ENCODE measurements at regions not wholly inside any gene's neighbourhood (a gene's known extent, or its start where the extent isn't known, plus 50 kb on each side); places are given as distances from the start of the nearest gene placed in this dataset.
"Not testable (repeated sequence)": the region's sequence is repeated elsewhere in the genome, so short reads cannot be mapped to it uniquely, and the experiment has no call there.

DNA sequence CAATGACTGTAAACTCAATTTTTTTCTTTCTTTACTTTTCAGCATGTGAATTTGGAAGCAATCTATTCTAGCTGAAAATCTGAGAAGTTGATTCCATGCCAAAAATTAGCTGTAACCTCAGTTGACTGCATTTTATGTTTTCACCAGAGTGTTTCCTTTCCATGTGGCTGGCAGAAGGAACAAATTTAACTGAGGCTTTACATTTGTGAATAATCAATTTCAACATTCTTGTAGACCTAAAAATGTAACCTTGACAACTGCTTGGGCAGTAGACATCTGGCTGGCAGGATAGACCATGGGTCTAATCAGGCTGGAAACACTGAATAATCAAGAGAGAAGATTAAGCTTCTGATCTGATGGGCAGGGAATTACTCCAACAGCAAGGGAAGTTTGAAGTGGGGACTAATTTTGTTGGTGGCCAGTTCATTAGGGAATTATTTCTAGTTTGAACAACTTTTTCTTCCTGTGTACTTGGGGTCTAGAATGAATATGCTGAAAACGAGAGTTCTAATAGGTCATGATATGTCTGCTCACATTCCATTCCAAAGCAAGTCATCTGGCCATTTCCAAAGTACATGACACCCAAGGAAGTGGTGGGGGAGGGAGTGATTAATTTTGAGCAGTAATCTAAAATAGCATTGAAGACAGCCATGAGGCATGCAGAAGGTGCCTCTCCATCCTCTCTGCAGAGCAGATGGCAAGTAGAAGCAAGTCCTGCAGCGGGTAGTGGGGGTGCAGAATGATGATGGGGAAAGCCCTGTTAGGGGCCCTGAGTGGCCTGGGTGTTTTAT is 68.2 kb downstream of the ATP23 start:
- H3K27me3 ChIP-seq (replicated peaks in 2 of 5; ENCODE audit: control insufficient read depth in 4 of 5, insufficient read depth in 5 of 5, low read length in 4 of 5) = no peaks in the 10 kb centered on the region
- ChIA-PET CTCF (no interaction called here), POLR2A (no interaction called here)
- no peaks in the 10 kb centered on the region for H3K36me3 ChIP-seq (ENCODE audit: control insufficient read depth in 4 of 4, insufficient read depth in 4 of 4, low read length in 3 of 4)
- peaks cover 0 to 4% (median 0%) of the 10 kb centered on the region in 5 experiments for H3K9me3 ChIP-seq (ENCODE audit: control extremely low read depth in 1 of 5, control insufficient read depth in 4 of 5, insufficient read depth in 2 of 5, low read depth in 1 of 5, low read length in 4 of 5)
- no peak overlapping the region for H3K4me3 ChIP-seq (ENCODE audit: control insufficient read depth in 1 of 7, extremely low read depth in 1 of 7, insufficient read depth in 4 of 7, low read depth in 2 of 7, low read length in 6 of 7)
- WGBS (ENCODE audit: insufficient coverage) = 100% methylated on average over 1 of the region's 2 CpGs
- no peak for DNase-seq
- no peaks in the 10 kb centered on the region for H3K4me1 ChIP-seq (ENCODE audit: control extremely low read depth in 1 of 4, control insufficient read depth in 4 of 4, insufficient read depth in 4 of 4, low read length in 3 of 4)
- H3K27ac ChIP-seq (ENCODE audit: insufficient read depth in 1 of 2, low read depth in 1 of 2, low read length in 2 of 2, poor library complexity in 1 of 2, severe bottlenecking in 2 of 2) = no peak overlapping the region

DNA sequence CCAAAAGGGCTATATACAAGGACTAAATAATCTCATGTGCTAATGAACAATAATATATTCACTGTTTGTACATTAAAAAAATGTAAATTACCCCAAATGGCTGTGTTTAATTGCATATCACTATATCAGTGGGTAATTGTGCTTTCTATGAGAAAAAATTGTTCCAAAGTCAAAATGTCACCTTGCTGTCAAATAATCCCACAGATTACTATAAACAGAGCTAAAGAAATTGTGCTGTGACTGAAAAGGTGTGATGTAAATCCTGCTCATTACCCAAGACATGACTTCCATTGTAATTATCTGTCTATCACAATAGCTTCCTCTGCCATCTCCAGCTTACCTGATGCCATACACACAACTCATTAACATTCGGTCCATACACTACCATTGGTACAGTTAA is 70.3 kb downstream of the ATP23 start:
- no peak for DNase-seq
- peaks cover 0 to 4% (median 0%) of the 10 kb centered on the region in 5 experiments for H3K9me3 ChIP-seq (ENCODE audit: control extremely low read depth in 1 of 5, control insufficient read depth in 4 of 5, insufficient read depth in 2 of 5, low read depth in 1 of 5, low read length in 4 of 5)
- ChIA-PET CTCF (no interaction called here), POLR2A (no interaction called here)
- no peaks in the 10 kb centered on the region for H3K36me3 ChIP-seq (ENCODE audit: control insufficient read depth in 4 of 4, insufficient read depth in 4 of 4, low read length in 3 of 4)
- H3K27ac ChIP-seq (ENCODE audit: insufficient read depth in 1 of 2, low read depth in 1 of 2, low read length in 2 of 2, poor library complexity in 1 of 2, severe bottlenecking in 2 of 2) = no peak overlapping the region
- no peak overlapping the region for H3K4me3 ChIP-seq (ENCODE audit: control insufficient read depth in 1 of 7, extremely low read depth in 1 of 7, insufficient read depth in 4 of 7, low read depth in 2 of 7, low read length in 6 of 7)
- no peaks in the 10 kb centered on the region for H3K4me1 ChIP-seq (ENCODE audit: control extremely low read depth in 1 of 4, control insufficient read depth in 4 of 4, insufficient read depth in 4 of 4, low read length in 3 of 4)
- WGBS (ENCODE audit: insufficient coverage) = no CpG with 5 or more reads among the region's 1 CpG
- no peaks in the 10 kb centered on the region for H3K27me3 ChIP-seq (replicated peaks in 2 of 5; ENCODE audit: control insufficient read depth in 4 of 5, insufficient read depth in 5 of 5, low read length in 4 of 5)

DNA sequence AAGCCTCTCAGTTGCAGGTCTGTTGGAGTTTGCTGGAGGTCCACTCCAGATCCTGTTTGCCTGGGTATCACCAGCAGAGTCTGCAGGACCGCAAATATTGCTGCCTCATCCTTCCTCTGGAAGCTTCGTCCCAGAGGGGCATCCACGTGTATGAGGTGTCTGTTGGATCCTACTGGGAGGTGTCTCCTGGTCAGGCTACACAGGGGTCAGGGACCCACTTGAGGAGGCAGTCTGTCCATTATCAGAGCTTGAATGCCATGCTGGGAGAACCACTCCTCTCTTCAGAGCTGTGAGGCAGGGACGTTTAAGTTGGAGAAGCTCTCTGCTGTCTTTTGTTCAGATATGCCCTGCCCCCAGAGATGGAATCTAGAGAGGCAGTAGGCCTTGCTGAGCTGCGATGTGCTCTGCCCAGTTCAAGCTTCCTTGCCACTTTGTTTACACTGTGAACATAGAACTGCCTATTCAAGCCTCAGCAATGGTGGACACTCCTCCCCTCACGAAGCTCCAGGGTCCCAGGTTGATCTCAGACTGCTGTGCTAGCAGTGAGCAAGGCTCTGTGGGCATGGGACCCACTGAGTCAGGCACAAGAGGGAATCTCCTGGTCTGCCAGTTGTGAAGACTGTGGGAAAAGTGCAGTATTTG is 81.1 kb downstream of the ATP23 start:
- H3K36me3 ChIP-seq (ENCODE audit: control insufficient read depth in 4 of 4, insufficient read depth in 4 of 4, low read length in 3 of 4); H3K4me3 ChIP-seq (ENCODE audit: control insufficient read depth in 1 of 7, extremely low read depth in 1 of 7, insufficient read depth in 4 of 7, low read depth in 2 of 7, low read length in 6 of 7); POLR2A ChIA-PET; H3K4me1 ChIP-seq (ENCODE audit: control extremely low read depth in 1 of 4, control insufficient read depth in 4 of 4, insufficient read depth in 4 of 4, low read length in 3 of 4); DNase-seq; H3K27ac ChIP-seq (ENCODE audit: insufficient read depth in 1 of 2, low read depth in 1 of 2, low read length in 2 of 2, poor library complexity in 1 of 2, severe bottlenecking in 2 of 2); CTCF ChIA-PET; H3K27me3 ChIP-seq (replicated peaks in 2 of 5; ENCODE audit: control insufficient read depth in 4 of 5, insufficient read depth in 5 of 5, low read length in 4 of 5): not testable (repeated sequence)
- peaks cover 0 to 13% (median 2%) of the 10 kb centered on the region in 5 experiments for H3K9me3 ChIP-seq (ENCODE audit: control extremely low read depth in 1 of 5, control insufficient read depth in 4 of 5, insufficient read depth in 2 of 5, low read depth in 1 of 5, low read length in 4 of 5)
- whole genome bisulfite sequencing (ENCODE audit: insufficient coverage) = 92% methylated on average over 5 of the region's 6 CpGs

DNA sequence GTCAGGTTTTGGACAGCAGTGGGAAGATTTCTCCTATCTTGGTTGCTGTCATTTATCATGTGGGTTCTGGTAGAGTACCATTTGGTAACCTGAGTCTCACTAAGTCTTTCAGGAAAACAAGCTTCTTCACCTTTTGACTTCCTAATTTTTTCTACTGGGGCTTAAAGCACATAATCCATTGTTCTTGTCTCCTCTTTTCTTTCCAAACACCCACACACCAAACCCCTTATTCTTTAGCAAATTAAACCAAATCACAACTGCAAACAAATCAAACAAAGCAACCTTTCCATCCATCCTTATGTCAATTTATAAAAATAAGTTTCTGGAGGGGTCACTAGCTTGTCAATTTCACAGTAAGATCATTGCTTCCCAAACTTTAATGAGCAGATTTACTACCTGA is 84.1 kb downstream of the ATP23 start:
- H3K27ac ChIP-seq (ENCODE audit: insufficient read depth in 1 of 2, low read depth in 1 of 2, low read length in 2 of 2, poor library complexity in 1 of 2, severe bottlenecking in 2 of 2) = no peak overlapping the region
- no peak for DNase-seq
- no peaks in the 10 kb centered on the region for H3K36me3 ChIP-seq (ENCODE audit: control insufficient read depth in 4 of 4, insufficient read depth in 4 of 4, low read length in 3 of 4)
- no peaks in the 10 kb centered on the region for H3K4me1 ChIP-seq (ENCODE audit: control extremely low read depth in 1 of 4, control insufficient read depth in 4 of 4, insufficient read depth in 4 of 4, low read length in 3 of 4)
- H3K9me3 ChIP-seq (ENCODE audit: control extremely low read depth in 1 of 5, control insufficient read depth in 4 of 5, insufficient read depth in 2 of 5, low read depth in 1 of 5, low read length in 4 of 5) = peaks cover 0 to 8% (median 2%) of the 10 kb centered on the region in 5 experiments
- no peak overlapping the region for H3K4me3 ChIP-seq (ENCODE audit: control insufficient read depth in 1 of 7, extremely low read depth in 1 of 7, insufficient read depth in 4 of 7, low read depth in 2 of 7, low read length in 6 of 7)
- CTCF ChIA-PET = no interaction called here
- no peaks in the 10 kb centered on the region for H3K27me3 ChIP-seq (replicated peaks in 2 of 5; ENCODE audit: control insufficient read depth in 4 of 5, insufficient read depth in 5 of 5, low read length in 4 of 5)
- POLR2A ChIA-PET = no interaction called here

DNA sequence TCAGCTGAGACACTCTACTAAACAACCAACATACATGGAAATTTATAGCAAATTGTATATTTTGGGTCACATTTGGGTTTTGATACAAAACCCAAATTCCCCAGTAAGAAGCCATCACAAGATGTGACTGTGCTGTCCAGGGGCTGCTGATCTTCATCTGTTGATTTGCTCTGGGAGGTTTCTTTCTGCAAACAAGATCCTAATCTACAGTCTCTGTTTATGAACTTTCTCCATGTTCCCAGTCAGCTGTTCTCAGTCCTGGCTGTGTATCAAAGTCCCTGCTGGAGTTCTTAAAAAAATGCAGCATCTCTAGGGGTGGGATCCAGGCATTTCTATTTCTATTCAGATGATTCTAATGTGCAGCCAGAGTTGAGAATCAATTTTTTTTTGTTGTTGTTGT is 85.1 kb downstream of the ATP23 start:
- Histone ChIP-seq H3K27ac (ENCODE audit: insufficient read depth in 1 of 2, low read depth in 1 of 2, low read length in 2 of 2, poor library complexity in 1 of 2, severe bottlenecking in 2 of 2) (no peak overlapping the region), H3K4me1 (ENCODE audit: control extremely low read depth in 1 of 4, control insufficient read depth in 4 of 4, insufficient read depth in 4 of 4, low read length in 3 of 4) (no peaks in the 10 kb centered on the region), H3K27me3 (replicated peaks in 2 of 5; ENCODE audit: control insufficient read depth in 4 of 5, insufficient read depth in 5 of 5, low read length in 4 of 5) (no peaks in the 10 kb centered on the region), H3K36me3 (ENCODE audit: control insufficient read depth in 4 of 4, insufficient read depth in 4 of 4, low read length in 3 of 4) (no peaks in the 10 kb centered on the region), H3K4me3 (ENCODE audit: control insufficient read depth in 1 of 7, extremely low read depth in 1 of 7, insufficient read depth in 4 of 7, low read depth in 2 of 7, low read length in 6 of 7) (no peak overlapping the region), H3K9me3 (ENCODE audit: control extremely low read depth in 1 of 5, control insufficient read depth in 4 of 5, insufficient read depth in 2 of 5, low read depth in 1 of 5, low read length in 4 of 5) (peaks cover 0 to 9% (median 2%) of the 10 kb centered on the region in 5 experiments)
- DNase-seq = no peak
- ChIA-PET POLR2A (no interaction called here), CTCF (interaction anchor here (0.7 kb wide), 1 partner anchor 32 kb away, joined by 3 read pairs; no protein-coding TSS in a partner anchor)

DNA sequence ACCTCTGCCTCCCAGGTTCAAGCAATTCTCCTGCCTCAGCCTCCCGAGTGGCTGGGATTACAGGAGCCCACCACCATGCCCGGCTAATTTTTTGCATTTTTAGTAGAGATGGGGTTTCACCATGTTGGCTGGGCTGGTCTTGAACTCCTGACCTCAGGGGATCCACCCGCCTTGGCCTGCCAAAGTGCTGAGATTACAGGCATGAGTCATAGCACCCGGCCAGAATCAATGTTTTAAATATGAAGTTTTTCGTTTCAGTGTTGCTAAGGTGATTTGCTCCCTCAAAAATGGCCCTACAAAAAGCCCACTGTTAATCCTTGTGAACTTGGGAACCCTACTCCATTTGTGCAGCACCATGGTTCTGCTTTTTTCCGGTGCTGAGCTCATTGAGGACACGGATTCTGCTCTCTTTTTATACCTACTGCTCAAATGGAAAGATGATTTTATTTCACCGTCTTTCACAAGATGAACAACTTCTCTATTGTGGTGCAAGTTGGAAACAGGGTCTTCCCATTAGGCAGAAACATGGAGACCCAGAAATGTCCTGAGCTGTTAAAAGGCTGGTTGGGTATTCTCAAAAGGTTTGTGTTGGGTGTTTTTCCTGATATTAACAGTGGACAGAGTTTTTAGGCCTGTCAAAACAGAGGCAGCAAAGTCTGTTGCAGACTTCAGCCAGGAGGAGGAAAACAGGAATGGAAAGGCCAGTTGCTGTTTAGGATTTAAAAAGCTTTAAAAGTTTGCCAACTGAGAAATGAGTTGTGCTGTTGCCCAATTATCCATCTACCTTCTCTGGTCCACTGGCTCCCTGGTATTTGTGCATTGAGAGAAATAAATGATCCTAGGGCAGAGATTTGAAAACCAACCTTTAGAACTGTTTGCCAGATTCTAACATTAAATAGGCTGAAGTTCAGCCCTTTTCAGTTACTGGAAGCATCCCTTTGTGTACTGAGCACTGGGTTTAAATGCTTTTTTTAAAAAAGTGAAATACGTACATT is 85.8 kb downstream of the ATP23 start:
- no peak for DNase-seq
- Histone ChIP-seq H3K4me1 (ENCODE audit: control extremely low read depth in 1 of 4, control insufficient read depth in 4 of 4, insufficient read depth in 4 of 4, low read length in 3 of 4) (no peaks in the 10 kb centered on the region), H3K27me3 (replicated peaks in 2 of 5; ENCODE audit: control insufficient read depth in 4 of 5, insufficient read depth in 5 of 5, low read length in 4 of 5) (no peaks in the 10 kb centered on the region), H3K36me3 (ENCODE audit: control insufficient read depth in 4 of 4, insufficient read depth in 4 of 4, low read length in 3 of 4) (no peaks in the 10 kb centered on the region), H3K27ac (ENCODE audit: insufficient read depth in 1 of 2, low read depth in 1 of 2, low read length in 2 of 2, poor library complexity in 1 of 2, severe bottlenecking in 2 of 2) (no peak overlapping the region), H3K4me3 (ENCODE audit: control insufficient read depth in 1 of 7, extremely low read depth in 1 of 7, insufficient read depth in 4 of 7, low read depth in 2 of 7, low read length in 6 of 7) (no peak overlapping the region), H3K9me3 (ENCODE audit: control extremely low read depth in 1 of 5, control insufficient read depth in 4 of 5, insufficient read depth in 2 of 5, low read depth in 1 of 5, low read length in 4 of 5) (peaks cover 0 to 9% (median 2%) of the 10 kb centered on the region in 5 experiments)
- WGBS (ENCODE audit: insufficient coverage) = 72% methylated on average over 4 of the region's 9 CpGs
- CTCF ChIA-PET = interaction anchor here (0.7 kb wide), 1 partner anchor 31 kb away, joined by 3 read pairs; no protein-coding TSS in a partner anchor
- POLR2A ChIA-PET = no interaction called here
